ENCODE measurements at regions not wholly inside any gene's neighbourhood (a gene's known extent, or its start where the extent isn't known, plus 50 kb on each side); places are given as distances from the start of the nearest gene placed in this dataset.

GRCh38 chr18:25446972-25447371, 95.0 kb upstream of the ZNF521 start:
- ChIA-PET CTCF (no interaction called here), POLR2A (no interaction called here)
- DNase-seq (ENCODE audit: low read depth, low spot score) = no peak

GRCh38 chr18:25445430-25445829, 93.5 kb upstream of the ZNF521 start:
- H3K27ac ChIP-seq (ENCODE audit: low read depth, low read length) = no peak overlapping the region
- ChIA-PET CTCF (no interaction called here), POLR2A (no interaction called here)
- H3K9me3 ChIP-seq (ENCODE audit: control insufficient read depth, insufficient read depth, low read length) = no peaks in the 10 kb centered on the region
- no peaks in the 10 kb centered on the region for H3K27me3 ChIP-seq (ENCODE audit: control insufficient read depth, insufficient read depth, low read length)
- no peak overlapping the region for H3K4me3 ChIP-seq (ENCODE audit: low read depth, low read length)
- no peak for DNase-seq (ENCODE audit: low read depth, low spot score)
- no peak for TF ChIP-seq CTCF (IDR thresholded peaks at IDR 0.05; ENCODE audit: low read depth, low read length)

More at GRCh38 chr18:25446972-25447371, 95.0 kb upstream of the ZNF521 start:
- Histone ChIP-seq H3K27ac (ENCODE audit: low read depth, low read length) (no peak overlapping the region), H3K27me3 (ENCODE audit: control insufficient read depth, insufficient read depth, low read length) (no peaks in the 10 kb centered on the region), H3K4me3 (ENCODE audit: low read depth, low read length) (no peak overlapping the region), H3K9me3 (ENCODE audit: control insufficient read depth, insufficient read depth, low read length) (no peaks in the 10 kb centered on the region)
- TF ChIP-seq CTCF (IDR thresholded peaks at IDR 0.05; ENCODE audit: low read depth, low read length) = 0 out of 2 replicates have a peak, but pooled peaks have one; percentile 3

- Histone ChIP-seq H3K9me3 (ENCODE audit: control insufficient read depth, insufficient read depth, low read length) (no peaks in the 10 kb centered on the region), H3K27me3 (ENCODE audit: control insufficient read depth, insufficient read depth, low read length) (no peaks in the 10 kb centered on the region), H3K27ac (ENCODE audit: low read depth, low read length) (no peak overlapping the region), H3K4me3 (ENCODE audit: low read depth, low read length) (no peak overlapping the region)
- ChIA-PET POLR2A (no interaction called here), CTCF (no interaction called here)
- no peak for TF ChIP-seq CTCF (IDR thresholded peaks at IDR 0.05; ENCODE audit: low read depth, low read length)
- no peak for DNase-seq (ENCODE audit: low read depth, low spot score)
These were observed 91.8 kb upstream of the ZNF521 start for GRCh38 chr18:25443776-25444175.

DNA sequence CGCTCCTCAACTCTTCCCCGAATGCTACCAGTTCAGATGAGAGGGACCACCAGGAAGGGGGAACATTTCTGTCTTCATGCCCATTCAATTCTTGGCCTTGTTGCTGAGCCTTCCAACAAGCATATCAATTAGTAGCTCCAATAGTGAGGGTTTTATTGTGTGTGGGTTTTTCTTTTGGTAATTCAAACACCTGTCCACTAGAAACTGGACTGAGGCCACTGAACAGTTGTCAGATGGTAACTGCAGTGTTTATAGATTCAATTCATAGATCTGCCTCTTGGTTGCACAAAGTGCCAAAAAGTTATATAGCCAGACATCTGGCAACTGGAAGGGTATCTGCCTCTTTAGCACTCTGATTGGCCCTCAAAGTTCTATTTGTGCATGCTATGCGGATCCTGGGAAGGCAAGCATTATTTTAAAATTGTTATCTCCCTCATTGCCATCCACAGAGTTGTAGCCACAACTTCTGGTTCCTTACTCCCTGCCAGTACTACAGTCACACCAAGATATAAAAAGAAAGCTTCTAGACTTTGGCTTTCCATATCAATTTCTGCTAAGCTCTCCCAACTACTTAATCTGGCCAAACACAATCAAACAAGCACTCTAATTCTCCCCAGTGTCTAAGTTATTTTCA, 83.3 kb upstream of the ZNF521 start:
- no peak for DNase-seq (ENCODE audit: low read depth, low spot score)
- Histone ChIP-seq H3K9me3 (ENCODE audit: control insufficient read depth, insufficient read depth, low read length) (no peaks in the 10 kb centered on the region), H3K27ac (ENCODE audit: low read depth, low read length) (no peak overlapping the region), H3K27me3 (ENCODE audit: control insufficient read depth, insufficient read depth, low read length) (no peaks in the 10 kb centered on the region), H3K4me3 (ENCODE audit: low read depth, low read length) (no peak overlapping the region)
- ChIA-PET POLR2A (no interaction called here), CTCF (no interaction called here)
- no peak for TF ChIP-seq CTCF (IDR thresholded peaks at IDR 0.05; ENCODE audit: low read depth, low read length)

DNA sequence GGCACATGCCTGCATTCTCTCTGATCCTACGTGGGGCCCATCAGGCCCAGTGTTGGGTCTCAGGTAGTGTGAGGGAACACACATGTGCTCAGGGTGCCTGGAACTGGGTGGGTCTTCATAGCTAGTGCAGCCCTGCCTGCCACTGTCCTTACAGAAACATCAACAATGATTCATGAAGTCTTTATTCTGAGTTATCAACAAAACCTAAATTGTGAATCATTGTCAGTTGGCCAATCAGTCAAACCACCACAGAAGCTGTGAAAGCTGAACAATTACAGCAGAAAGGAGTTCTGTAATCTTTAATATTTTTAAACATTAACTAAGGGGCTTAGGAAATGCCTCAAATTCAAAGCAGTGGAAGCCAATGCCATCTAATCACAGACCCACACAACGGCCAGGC, 82.8 kb upstream of the ZNF521 start:
- Histone ChIP-seq H3K9me3 (ENCODE audit: control insufficient read depth, insufficient read depth, low read length) (no peaks in the 10 kb centered on the region), H3K4me3 (ENCODE audit: low read depth, low read length) (no peak overlapping the region), H3K27me3 (ENCODE audit: control insufficient read depth, insufficient read depth, low read length) (no peaks in the 10 kb centered on the region), H3K27ac (ENCODE audit: low read depth, low read length) (no peak overlapping the region)
- ChIA-PET CTCF (no interaction called here), POLR2A (no interaction called here)
- TF ChIP-seq CTCF (IDR thresholded peaks at IDR 0.05; ENCODE audit: low read depth, low read length) = no peak
- DNase-seq (ENCODE audit: low read depth, low spot score) = no peak

All from AG04450 (cell line).